ENCODE measurements at regions not wholly inside any gene's neighbourhood (a gene's known extent, or its start where the extent isn't known, plus 50 kb on each side); places are given as distances from the start of the nearest gene placed in this dataset.
"Not testable (repeated sequence)": the region's sequence is repeated elsewhere in the genome, so short reads cannot be mapped to it uniquely, and the experiment has no call there.

DNA sequence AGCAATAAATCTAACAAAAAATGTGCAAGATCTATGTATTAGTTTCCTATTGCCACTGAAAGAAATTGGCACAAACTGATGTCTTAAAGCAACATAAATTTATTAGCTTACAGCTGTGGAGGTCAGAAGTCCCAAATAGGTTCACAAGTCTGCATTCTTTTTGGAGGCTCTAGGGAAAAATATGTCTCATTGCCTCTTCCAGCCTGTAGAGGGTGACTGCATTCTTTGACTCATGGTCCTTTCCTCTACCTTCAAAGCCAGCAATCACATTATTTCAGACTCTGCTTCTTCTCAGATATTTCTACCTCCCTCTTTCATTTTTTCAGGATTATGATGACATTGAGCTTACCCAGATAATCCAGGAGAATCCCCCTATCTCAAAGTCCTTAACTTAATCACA lies 1531.1 kb downstream of the KHDRBS2 start:
- TF ChIP-seq, protein P1, sequence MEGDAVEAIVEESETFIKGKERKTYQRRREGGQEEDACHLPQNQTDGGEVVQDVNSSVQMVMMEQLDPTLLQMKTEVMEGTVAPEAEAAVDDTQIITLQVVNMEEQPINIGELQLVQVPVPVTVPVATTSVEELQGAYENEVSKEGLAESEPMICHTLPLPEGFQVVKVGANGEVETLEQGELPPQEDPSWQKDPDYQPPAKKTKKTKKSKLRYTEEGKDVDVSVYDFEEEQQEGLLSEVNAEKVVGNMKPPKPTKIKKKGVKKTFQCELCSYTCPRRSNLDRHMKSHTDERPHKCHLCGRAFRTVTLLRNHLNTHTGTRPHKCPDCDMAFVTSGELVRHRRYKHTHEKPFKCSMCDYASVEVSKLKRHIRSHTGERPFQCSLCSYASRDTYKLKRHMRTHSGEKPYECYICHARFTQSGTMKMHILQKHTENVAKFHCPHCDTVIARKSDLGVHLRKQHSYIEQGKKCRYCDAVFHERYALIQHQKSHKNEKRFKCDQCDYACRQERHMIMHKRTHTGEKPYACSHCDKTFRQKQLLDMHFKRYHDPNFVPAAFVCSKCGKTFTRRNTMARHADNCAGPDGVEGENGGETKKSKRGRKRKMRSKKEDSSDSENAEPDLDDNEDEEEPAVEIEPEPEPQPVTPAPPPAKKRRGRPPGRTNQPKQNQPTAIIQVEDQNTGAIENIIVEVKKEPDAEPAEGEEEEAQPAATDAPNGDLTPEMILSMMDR (IDR thresholded peaks at IDR 0.05): no peak
- TF ChIP-seq POLR2A (IDR thresholded peaks at IDR 0.05) (no peak), EP300 (IDR thresholded peaks at IDR 0.05) (no peak)

DNA sequence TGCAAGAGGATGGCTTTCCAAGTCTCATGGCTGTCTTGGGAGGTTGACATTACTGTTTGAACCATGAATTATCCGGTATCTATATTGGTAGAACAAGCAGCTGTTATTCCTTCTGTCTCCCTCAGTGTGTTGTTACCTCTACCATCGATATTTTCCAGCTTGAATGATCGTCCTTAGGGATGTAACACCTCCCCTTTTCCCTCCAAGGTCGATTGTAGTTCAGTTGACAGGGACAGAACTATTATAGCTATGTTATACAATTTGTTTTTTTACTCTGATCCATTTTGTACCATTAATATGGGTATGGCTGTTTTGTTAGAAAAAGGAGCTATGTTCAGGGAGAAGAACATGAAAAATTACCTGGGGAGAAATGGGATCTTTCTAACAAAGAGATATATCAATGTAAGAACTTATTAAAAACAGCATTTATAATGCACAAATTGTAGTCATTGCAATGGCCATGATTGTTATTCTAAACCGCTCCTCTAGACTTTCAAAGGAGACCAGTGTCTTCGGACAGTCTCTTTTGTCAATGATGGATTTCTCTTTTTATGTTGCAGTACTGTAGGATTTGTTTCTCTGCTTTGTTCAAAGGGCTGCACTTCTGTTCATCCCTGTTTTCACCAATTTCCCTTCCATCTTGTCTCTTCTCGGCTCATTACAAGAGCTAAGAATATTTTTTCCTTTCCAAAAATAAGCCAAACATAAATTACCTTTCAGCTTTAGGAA lies 1535.5 kb downstream of the KHDRBS2 start:
- H3K36me3 ChIP-seq; H3K9me3 ChIP-seq; H3K4me3 ChIP-seq; H3K27me3 ChIP-seq; DNase-seq (ENCODE audit: low spot score in 2 of 2); H3K27ac ChIP-seq; H3K4me1 ChIP-seq: not testable (repeated sequence)
- WGBS, 2 donors: 46 to 47% methylated on average over 7 of the region's 7 CpGs

More for the DNA sequence above, 1531.1 kb downstream of the KHDRBS2 start:
- Histone ChIP-seq H3K27me3 (no peaks in the 10 kb centered on the region), H3K4me3 (no peak overlapping the region), H3K4me1 (no peaks in the 10 kb centered on the region), H3K36me3 (no peaks in the 10 kb centered on the region), H3K9me3 (peaks cover 0 to 9% (median 0%) of the 10 kb centered on the region in 4 donors), H3K27ac (no peak overlapping the region)
- DNase-seq (ENCODE audit: low spot score in 2 of 2): no peak

DNA sequence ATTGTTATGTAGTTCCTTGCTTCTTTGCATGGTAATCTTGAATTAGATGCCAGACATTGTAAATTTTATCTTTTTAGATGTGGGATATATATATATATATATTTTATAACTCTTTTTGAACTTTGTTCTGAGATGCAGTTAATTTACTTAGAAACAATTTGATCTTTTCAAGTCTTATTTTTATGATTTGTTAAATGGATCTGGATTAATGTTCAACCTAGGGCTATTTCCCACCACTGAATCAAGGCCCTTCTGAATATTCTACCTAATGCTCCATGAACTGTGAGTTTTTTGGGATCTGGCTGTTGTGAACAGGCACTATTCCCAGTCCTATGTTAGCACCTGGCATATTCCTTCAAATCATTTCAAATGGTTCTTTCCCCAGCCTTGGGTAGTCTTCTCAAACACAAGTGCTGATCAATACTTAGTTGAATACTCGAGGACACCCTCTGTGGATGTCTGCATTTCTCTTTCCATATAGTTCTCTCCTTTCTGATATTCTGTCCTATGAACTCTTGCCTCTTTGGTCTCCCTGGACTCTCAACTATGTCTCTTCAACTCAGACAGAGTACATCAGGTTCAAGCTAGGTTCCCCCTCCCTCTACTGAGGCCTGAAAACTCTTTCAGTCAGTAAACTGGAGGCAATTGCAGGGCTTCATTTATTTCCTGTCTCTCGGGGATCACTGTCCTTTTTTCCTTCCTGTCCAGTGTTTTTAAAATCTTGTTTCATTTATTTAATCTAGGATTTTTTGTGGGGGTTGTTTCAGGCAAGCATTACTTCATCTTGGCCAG lies 1538.1 kb downstream of the KHDRBS2 start:
- not testable (repeated sequence) for H3K27me3 ChIP-seq; H3K27ac ChIP-seq; DNase-seq (ENCODE audit: low spot score in 2 of 2); H3K36me3 ChIP-seq; H3K9me3 ChIP-seq; H3K4me3 ChIP-seq; H3K4me1 ChIP-seq
- WGBS, 2 donors: 44 to 58% methylated on average over 2 of the region's 2 CpGs

DNA sequence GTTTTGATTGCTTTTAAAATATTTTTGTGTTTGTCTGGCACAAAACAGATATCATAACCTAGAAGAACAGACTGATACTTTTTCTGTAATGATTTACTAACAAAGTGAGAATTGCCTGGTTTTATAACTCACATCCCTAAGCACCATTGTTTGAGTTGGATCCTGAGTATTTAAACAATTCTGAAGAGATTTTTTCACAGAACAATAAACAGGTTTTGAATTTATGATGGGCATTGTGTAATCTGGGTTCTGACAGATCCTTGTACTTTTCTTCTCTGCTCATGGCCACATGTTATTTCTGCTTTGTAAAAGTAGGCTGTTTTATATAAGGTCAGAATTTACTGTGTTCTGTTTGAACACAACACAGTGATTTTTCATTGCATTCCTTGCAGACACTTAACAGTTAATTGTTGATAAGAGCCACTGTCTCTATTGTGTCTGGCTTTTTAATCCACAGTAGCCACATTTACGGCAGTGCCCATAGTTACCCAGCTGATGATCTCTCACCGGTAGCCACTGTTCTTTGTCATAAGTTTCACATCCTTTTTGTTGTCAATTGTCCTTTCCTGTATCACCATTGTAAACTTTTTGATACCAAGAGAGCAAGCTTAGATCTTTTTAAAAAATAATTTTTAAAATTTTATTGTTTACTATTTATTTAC lies 1548.1 kb downstream of the KHDRBS2 start:
- H3K4me3 ChIP-seq; H3K36me3 ChIP-seq; DNase-seq (ENCODE audit: low spot score in 2 of 2); H3K9me3 ChIP-seq; H3K4me1 ChIP-seq; H3K27ac ChIP-seq; H3K27me3 ChIP-seq: not testable (repeated sequence)
- 28 to 36% methylated on average over 2 of the region's 2 CpGs for WGBS, 2 donors

DNA sequence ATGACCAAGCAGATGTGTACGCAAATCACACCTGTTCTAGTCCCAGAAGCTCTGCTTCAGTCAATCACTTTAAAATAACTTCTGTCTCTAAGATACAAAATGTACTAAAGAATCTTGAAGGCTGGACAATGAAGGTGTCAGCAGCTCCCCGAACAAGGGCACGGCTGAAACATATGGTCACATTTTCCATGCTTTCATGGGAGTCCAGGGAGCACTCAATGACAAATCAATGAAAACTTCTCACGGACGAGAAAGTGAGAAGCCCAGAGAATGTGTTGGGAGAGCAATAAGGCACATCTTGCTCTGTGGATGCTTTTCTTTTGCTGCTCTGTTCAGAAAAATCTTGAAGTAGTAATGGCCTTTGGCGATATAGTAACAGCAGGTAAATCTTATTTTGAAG lies 1548.7 kb downstream of the KHDRBS2 start:
- H3K27ac ChIP-seq; H3K4me3 ChIP-seq; H3K4me1 ChIP-seq; H3K36me3 ChIP-seq; H3K9me3 ChIP-seq; H3K27me3 ChIP-seq; DNase-seq (ENCODE audit: low spot score in 2 of 2): not testable (repeated sequence)
- WGBS, 2 donors: 73 to 75% methylated on average over 6 of the region's 6 CpGs

DNA sequence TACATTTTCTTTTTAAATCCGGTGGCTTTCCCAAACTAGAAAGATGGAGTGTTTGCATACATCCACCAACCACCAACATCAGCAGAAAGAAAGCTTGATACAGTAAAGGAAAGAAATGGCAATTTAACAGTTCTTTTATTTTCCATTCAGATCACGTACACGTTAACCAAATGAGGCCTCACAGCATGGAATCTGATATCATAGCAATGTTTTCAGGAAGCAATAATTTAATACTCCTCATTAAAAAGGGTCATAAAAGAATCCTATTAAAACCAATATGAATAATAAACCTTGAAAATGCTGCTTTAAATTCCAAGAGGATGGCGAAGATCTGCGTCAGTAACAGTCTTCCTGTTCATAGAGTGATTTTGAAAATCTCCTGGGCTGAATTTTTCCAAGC lies 1562.1 kb downstream of the KHDRBS2 start:
- not testable (repeated sequence) for H3K9me3 ChIP-seq; H3K27ac ChIP-seq; DNase-seq (ENCODE audit: low spot score in 2 of 2); H3K4me1 ChIP-seq; H3K36me3 ChIP-seq; H3K27me3 ChIP-seq; H3K4me3 ChIP-seq
- WGBS, 2 donors: 88 to 89% methylated on average over 5 of the region's 5 CpGs

DNA sequence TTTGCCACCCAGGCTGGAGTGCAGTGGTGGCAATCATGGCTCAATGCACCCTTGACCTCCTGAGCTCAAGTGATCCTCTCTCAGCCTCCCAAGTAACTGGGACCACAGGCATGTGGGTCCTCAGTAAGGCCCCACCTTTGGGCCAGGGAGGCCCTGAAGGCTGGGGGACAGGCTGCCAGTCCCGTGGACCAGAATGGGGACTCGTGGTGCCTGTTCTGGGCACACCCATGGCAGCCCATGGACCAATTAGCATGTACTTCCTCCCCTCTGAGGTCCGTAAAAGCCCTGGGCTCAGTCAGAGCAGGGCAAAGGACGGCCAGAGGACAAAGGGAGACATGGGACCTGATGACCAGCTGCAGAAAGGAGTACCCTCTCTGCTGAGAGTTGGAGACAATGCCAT lies 1590.8 kb downstream of the KHDRBS2 start:
- no peak for TF ChIP-seq EP300 (IDR thresholded peaks at IDR 0.05)
- no peak for TF ChIP-seq POLR2A (IDR thresholded peaks at IDR 0.05)
- TF ChIP-seq, protein P1 (IDR thresholded peaks at IDR 0.05): no peak
- H3K4me3 ChIP-seq: no peak overlapping the region
- H3K27me3 ChIP-seq: no peaks in the 10 kb centered on the region
- H3K4me1 ChIP-seq: no peaks in the 10 kb centered on the region
- H3K36me3 ChIP-seq: no peaks in the 10 kb centered on the region
- WGBS, 2 donors: 91 to 96% methylated on average over 4 of the region's 4 CpGs
- H3K9me3 ChIP-seq: no peaks in the 10 kb centered on the region
- no peak overlapping the region for H3K27ac ChIP-seq
- no peak for DNase-seq (ENCODE audit: low spot score in 2 of 2)
